ENCODE measurements at regions not wholly inside any gene's neighbourhood (a gene's known extent, or its start where the extent isn't known, plus 50 kb on each side); places are given as distances from the start of the nearest gene placed in this dataset.

GRCh38 chr5:105133087-105133486 is 1570.5 kb upstream of the NUDT12 start:
- TF ChIP-seq CTCF (conservative IDR thresholded peaks at IDR 0.05; ENCODE audit: low read depth, low read length) (no peak), POLR2A (IDR thresholded peaks at IDR 0.05; ENCODE audit: low read depth, low read length) (no peak), SMC3 (IDR thresholded peaks at IDR 0.05; ENCODE audit: low read depth, low read length) (no peak), MAFK (IDR thresholded peaks at IDR 0.05; ENCODE audit: low read depth, low read length) (no peak), CEBPB (IDR thresholded peaks at IDR 0.05; ENCODE audit: low read depth, low read length) (no peak)

Measured in IMR-90 (cell line).